MM.1S (cell line): ENCODE measurements at regions not wholly inside any gene's neighbourhood (a gene's known extent, or its start where the extent isn't known, plus 50 kb on each side); places are given as distances from the start of the nearest gene placed in this dataset.

Experiments
- EZH2 ChIP-seq: fragments of 300-600 bp; sonication (generic); optimal IDR thresholded peaks from 2 replicates; pipeline ENCODE3; 2017; ENCODE audit warnings: low read depth, mild to moderate bottlenecking, antibody characterized with exemption, low read length, mixed read lengths
- EZH2phosphoT487 ChIP-seq: fragments of 300-600 bp; sonication (generic); IDR thresholded peaks from 2 replicates; pipeline ENCODE4 v1.6.1; 2018; ENCODE audit warnings: antibody characterized with exemption, low read length
- TF ChIP-seq, protein P1 (sequence below): fragments of 300-600 bp; sonication (generic); IDR thresholded peaks from 2 replicates; pipeline ENCODE4 v1.5.1; 2016; ENCODE audit warnings: antibody characterized with exemption, low read length, mixed read lengths

DNA sequence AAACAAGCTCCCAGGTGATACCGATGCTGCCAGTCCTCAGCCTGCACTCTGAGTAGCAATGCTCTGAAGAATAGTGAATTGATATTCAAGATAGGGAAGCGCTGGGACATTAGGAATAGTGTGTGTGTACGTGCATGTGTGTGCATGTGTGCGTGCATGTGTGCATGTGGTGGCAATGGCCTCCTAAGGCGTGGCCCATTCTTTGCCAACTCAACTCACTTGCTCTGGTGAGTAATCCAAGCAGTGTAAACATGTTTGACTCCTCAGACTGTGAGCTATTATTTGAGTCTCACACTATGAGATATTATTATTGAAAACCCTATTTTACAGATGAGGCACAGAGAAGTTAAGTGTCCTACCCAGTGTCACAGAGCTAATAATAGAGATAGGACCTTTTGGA, 186.6 kb downstream of the RAB11FIP2 start:
- TF ChIP-seq, protein P1, sequence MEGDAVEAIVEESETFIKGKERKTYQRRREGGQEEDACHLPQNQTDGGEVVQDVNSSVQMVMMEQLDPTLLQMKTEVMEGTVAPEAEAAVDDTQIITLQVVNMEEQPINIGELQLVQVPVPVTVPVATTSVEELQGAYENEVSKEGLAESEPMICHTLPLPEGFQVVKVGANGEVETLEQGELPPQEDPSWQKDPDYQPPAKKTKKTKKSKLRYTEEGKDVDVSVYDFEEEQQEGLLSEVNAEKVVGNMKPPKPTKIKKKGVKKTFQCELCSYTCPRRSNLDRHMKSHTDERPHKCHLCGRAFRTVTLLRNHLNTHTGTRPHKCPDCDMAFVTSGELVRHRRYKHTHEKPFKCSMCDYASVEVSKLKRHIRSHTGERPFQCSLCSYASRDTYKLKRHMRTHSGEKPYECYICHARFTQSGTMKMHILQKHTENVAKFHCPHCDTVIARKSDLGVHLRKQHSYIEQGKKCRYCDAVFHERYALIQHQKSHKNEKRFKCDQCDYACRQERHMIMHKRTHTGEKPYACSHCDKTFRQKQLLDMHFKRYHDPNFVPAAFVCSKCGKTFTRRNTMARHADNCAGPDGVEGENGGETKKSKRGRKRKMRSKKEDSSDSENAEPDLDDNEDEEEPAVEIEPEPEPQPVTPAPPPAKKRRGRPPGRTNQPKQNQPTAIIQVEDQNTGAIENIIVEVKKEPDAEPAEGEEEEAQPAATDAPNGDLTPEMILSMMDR = no peak
- TF ChIP-seq EZH2phosphoT487 (no peak), EZH2 (no peak)
